ENCODE measurements at regions not wholly inside any gene's neighbourhood (a gene's known extent, or its start where the extent isn't known, plus 50 kb on each side); places are given as distances from the start of the nearest gene placed in this dataset.

- TF ChIP-seq POLR2A (IDR thresholded peaks at IDR 0.05; ENCODE audit: low read depth, low read length) = no peak
- TF ChIP-seq POLR2AphosphoS5 (IDR thresholded peaks at IDR 0.05; ENCODE audit: low read depth, low read length) = no peak
- TF ChIP-seq TAF1 (IDR thresholded peaks at IDR 0.05; ENCODE audit: low read depth, low read length) = no peak
Measured at GRCh38 chr10:4431114-4431863, 394.7 kb upstream of the AKR1E2 start.
